ENCODE measurements at regions not wholly inside any gene's neighbourhood (a gene's known extent, or its start where the extent isn't known, plus 50 kb on each side); places are given as distances from the start of the nearest gene placed in this dataset.
A peak's percentile ranks its signal among the peaks of the same experiment; 100 is the strongest.

DNA sequence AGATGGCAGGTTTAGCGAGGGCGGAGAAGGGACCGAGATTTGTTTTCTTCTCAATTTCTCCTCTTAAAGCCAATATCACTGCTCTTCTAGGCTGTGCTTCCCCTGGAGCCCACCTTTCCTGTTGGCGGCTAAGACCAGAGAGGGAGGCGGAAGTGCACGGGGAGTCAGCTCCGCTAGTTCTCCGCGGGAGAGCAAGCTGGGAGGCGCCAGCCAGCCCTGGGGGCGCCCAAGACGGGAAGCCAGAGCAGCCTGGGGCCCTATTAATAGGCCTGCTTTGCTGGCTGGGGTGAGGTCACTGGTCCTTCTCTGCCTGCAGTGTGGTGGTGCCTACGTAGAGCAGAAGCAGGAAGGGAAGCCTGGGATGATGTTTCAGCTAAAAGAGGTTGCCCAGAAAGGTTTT is 61.6 kb downstream of the LSM5 start:
- DNase-seq: no peak

DNA sequence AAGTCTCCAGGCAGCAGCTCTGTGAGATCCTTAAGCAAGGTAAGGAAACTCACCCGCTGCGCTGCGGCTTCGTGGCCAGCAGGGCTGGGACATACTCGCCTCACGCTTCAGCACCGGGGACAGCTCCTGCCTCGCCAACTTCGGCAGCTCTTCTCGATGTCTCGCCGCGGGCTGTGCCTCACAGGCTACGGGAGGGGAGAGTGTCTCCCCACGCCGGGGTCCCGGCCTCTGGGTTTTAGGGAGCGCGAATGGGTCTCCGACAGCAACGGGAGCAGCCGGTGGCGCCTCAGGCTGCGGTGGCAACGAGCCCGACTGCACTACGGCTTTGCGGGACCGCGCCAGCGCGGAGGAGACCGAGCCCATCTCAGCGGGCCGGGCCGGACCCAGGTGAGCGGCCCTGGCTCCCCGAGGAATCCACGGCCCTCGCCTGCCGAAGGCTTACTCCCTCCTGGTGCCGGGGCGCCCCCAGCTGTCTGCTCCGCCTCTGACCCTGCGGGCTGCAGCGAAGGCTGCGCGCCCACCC is 62.4 kb downstream of the LSM5 start:
- peak in 3 of 4 experiments; percentile 3 to 59 (median 40) for DNase-seq

DNA sequence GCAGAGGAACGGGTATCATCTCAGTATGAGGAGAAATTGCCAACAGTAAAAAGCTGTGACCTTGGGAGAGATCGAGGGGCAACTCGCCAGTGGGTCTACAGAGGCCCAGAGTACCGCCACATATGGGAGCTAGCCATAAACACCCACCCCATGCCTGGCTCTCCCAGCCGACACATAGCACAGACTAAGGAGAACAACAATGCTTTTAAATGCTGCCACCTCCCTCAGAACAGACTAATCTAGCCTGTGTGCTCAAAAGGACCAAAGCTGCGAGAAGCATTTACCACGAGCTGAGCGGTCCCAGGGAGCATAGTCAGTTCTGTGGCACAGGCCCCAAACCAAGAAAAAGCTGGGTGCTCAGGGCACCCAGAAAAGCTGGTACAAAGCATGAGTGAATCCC is 73.3 kb downstream of the LSM5 start:
- DNase-seq: no peak

DNA sequence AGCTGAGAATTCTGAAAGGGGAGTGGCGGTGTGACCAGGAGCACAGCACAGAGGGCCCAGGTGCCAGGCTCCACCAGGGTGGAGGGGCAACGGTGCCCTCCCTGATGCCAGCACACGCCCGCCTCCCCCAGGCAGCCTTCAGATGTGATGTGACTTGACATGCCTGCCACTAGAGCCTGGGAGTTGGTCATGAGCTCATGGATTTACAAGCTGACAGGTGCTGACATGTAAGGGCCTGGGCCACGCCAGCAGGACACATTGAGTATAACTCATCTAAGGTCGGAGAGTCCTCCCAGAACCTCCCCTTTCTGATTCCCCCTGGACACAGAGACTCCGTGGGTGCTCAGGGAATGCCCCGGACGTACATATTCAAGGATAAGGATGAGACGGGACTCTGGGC is 74.2 kb downstream of the LSM5 start:
- no peak for DNase-seq

DNA sequence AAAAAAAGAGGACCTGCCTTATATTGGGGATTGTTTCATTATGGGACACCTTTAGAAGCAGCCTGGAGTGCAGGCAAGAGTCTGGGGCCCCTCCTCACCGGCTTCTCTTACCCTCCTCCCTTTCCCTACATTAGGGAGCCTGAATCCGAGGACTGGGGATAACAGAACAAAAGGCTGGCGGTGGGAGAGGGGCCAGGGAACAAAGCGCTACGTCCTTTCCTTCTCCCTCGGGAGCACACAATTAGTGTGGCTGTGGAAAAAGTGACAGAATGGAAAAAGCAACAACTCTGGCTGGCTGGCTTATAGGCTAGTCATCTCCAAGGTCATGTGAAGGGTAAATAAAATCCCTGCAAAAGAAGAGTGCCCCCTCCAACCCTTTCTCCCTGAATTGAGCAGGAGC is 74.7 kb downstream of the LSM5 start:
- no peak for DNase-seq

DNA sequence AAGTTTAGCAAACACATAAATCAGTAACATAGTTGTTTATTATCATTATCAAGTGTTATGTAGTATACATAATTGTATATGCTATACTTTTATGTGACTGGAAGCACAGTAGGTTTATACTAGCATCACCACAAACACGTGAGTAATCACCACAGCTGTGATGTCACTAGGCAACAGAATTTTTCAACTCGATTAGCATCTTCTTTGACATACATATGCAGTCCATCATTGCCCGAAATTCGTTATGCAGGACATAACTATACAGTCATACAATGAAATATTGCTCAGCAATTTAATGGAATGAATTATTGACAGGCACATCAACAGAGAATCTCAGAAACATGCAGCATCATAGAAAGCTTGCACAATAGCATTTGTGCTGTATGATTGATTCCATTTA is 77.7 kb downstream of the LSM5 start:
- DNase-seq: no peak

DNA sequence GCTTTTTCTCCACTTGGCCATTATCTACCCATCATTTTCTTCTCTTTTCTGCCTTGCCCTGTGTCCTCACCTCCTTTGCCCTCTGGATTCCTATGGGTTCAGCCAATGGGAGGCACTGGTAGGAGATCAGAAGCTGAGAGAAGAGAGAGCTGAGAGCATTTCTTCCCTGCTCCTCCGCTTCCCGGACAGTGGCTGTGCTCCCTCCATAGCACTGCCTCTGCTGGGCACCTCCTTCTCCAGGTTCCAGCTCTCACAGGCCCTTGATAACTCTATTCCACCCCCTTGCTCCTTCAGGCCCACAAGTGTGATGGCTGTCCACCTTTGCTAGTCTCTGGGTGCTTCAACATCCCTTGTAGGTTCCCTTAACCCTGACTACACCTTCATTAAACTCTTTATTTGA is 79.6 kb downstream of the LSM5 start:
- DNase-seq: no peak

DNA sequence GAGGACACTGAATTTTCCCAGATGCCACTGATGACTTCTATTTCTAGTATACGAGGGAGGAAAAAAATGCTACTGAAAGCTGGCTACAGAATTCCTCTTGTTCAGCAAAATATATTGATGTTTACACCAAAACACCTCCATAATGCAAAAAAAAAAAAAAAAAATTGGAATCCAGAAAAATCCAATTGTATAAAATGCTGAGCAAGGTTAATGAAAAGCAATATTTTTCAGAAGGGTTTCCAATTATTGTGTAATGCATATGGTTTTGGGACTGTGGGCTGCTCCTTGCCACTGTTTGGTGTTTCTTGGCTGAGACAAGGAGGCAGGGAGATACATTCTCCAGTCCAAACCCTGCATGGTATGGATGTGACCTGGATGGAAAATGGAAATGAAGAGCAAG is 83.8 kb downstream of the LSM5 start:
- DNase-seq: no peak

DNA sequence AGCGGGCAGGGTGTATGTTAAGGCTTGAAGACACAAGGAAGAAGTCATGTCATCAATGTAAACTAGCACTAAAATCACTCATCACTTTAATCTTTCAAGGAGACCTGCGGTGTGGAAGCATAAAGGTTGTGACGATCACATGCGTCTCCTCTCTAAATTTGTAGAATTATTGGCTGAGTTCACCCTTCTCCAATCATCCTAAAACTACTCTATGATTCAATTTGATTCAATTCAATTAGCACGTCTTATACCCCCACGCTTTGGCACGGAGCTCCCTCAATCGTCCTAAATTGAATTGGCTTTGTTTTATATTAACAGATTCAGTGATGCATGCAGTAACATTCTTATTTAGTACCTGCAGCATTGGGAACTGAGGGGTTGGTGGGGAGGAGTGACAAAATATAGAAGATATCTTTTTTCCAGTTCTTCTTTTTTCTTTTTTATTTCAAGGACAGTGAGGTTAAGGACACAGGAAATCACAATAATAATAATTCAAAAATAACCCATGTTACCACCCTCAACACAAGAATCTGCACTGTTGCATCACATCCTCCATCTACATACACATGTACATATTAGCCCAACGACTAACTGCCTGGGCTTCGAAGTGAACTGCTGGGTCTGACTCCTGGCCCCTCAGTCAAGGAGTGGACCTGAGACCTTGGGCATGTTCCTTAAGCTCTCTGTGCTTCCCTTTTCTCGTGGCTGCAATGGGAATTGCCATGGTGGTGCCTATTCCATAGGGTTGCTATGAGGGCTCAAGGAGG is 86.5 kb downstream of the LSM5 start:
- no peak for DNase-seq

DNA sequence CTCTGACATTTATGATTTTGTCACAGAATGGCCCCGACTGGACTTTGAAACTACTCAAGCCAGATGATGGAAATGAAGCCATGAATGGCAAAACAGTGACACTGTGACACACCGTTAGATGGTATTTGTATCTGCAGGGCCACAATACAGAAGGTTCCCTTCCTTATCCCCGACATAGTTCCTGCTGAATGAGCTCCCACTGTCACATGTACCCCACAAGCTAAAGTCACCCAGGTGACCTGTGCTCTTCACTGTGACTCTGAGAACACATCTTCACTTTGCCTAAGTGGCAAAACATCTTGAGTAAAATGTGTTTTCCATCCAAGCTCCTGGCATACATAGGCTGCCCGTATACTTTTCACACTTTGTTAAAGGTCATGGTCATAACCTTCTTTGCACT is 89.5 kb downstream of the LSM5 start:
- DNase-seq: no peak

DNA sequence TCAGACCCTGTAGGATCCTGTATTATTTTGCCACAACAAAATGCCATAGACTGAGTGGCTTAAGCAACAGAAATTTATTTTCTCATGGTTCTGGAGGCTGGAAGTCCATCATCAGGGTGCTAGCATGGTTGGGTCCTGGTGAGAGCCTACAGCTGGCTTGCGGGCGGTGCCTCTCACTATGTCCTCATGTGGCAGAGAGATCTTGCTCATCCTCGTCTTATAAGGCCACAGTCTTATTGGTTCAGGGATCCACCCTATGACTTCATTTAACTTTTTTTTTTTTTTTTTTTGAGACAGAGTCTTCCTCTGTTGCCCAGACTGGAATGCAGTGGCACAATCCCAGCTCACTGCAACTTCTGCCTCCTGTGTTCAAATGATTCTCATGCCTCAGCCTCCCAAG is 90.9 kb downstream of the LSM5 start:
- no peak for DNase-seq

DNA sequence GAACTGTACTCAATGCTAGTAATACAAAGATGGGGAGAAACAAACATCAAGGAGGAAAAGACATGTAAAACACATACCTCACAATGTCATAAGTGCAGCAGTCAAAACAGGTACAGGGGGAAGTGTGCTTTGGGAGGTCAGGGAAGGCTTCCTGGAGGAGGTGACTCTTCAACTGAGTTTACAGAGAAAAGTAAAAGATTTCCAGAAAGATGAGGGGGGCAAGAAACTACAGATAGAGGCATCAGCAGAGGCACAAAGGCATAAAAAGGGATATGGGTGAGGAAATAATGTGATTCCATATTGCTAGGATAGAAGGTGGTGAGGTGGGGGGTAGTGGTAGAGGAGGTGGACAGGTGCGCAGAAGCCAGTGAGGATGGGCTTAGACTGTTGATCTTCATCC is 95.0 kb downstream of the LSM5 start:
- DNase-seq: no peak

DNA sequence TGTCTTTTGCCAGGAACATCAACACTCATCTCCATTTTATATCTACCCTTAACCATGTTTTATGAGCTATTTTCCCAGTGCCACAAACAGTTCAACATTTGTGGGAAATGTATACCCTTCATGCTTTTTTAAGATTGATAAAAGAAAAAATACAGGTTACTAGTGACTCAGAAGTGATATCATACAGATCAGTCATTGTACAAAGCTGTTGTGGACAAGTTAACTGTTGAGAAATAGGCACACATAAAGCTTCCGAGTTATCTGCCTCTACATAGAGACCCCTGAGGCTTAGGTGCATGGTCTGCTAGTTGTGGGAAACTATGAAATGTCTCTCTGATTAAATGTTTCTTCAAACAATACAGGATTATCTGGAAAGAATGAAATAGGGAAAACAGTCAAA is 96.3 kb downstream of the LSM5 start:
- no peak for DNase-seq

DNA sequence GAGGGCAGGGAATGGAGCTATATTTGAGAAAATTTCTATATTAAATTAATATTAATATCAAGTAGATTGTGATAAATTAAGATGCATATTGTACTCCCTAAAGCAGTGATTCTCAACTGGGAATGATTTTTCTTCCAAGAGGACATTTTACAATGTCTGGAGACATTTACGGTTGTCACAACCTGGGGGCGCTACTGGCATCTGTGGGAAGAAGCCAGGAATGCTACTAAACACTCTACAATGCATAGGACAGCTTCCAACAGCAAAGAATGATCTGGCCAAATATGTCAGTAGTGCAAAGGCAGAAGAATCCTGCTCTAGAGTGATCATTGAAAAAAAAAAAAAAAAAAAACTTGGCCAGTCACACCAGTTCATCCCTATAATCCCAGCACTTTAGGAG is 100.0 kb downstream of the LSM5 start:
- no peak for DNase-seq

DNA sequence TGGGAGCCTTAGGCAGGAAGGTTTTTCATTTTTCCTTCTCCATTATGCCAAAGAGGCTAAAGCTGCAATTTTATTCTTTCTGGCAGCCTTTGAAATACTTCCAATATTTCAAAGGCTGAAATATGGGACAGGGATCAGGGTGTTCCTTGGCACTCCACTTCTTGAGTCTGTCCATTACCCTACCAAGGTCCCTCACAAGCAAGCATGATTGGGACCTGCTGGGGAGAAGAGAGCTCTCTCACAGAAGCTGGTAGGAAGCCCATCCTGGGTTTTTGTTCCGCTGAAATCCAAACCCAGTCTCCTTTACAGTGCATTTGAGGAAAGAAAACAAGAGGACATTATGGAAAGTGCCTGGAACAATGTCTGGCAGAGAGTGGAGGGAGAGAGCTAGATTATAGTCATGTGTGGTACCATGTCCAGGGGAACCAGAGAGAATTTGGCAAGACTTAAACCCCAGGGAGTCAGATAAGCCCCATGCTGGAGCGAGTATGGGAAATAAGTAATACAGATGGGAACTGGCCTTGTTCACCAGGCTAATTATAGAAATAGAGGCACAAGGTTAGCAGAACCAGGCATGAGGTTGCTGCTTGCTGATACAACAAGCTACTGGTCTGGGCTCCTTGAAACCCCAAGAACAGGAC is 104.7 kb downstream of the LSM5 start:
- DNase-seq: no peak

DNA sequence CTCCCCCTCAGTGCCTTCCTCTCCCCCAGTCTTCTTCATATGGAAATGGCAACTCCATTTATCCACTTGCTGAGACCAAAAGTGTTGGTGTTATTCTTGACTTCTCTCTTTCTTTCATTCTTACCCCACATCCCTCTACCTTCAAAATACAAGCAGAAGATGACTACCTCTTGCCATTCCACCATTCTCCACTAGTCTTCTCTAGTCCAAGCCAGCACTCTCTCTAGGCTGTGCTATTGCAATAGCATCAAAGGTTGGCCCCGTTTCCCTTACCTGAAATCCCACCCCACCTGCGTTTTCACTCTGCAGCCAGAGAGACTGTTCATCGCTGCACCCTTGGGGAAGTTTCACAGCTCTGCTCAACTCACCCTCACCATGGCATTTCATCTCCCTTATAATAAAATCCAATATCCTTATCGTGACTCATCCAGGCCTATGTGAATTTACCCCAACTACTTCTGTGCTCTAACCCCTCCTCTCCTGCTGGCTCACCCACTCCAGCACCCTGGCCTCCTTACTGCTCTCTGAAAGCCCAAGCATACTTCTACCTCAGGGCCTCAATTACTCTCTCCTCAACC is 109.1 kb downstream of the LSM5 start:
- no peak for DNase-seq

DNA sequence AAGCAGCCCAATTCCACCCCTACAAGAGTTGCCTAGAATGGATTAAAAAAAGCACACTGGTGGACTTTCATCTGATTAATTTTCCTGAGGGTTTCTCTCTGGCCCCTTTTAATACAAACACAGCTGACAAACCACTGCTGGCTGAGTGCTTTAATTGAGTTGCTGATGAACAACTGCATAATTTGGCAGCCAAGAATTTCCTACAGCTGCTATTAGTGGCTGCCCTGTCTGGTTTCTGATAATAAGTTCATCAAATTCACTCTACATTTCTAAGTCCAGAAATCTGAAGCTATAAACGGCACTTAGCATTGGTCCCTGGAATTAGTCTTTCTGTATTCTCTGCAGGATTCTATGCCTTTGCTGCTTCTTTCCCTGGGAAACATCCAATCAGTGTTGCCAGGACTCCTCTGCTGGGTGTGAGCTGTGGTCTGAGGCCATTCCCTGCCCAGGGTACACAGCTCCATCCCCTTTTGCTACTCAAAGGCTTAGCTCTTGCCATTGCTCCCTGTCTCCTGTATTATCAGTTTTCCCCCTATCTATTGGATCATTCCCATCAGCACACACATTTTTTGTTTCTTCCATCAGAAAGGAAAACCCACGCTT is 110.6 kb downstream of the LSM5 start:
- no peak for DNase-seq

DNA sequence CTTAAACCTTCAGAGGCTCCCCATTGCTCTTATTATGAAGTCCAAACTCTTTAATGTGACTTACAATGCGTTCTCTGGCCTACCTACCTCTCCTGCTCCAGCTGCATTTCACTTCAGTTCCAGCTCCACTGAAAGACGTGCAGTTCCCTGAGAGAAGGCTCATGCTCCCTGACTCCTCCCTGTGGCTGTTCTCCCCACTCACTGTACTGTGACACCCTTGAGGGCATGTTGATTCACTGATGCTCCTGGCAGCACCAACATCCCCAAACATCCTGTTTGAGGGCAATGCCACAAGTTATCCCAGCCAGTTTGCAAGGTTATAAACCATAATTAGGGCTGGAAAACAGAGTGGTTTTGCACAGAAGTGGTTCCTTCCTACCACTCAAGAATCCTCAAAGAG is 111.2 kb downstream of the LSM5 start:
- no peak for DNase-seq

DNA sequence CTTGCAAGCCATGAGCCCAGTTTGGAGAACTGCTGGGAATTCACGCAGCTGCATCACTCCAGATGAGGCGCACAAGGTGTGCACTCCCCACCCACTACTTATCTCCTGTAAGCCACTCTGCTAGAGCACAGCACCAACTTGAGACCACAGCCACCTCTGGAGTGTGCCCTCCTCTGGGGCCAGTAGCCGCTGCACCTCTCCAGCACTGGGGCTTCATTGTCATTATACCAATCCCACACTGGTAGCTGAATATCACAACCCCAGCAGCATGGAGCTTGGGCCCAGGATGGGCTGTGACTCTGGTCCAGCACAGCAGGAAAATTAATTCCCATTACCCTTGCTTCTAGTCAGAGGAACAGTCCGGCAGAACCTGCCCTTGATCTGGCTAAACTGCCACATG is 125.6 kb downstream of the LSM5 start:
- DNase-seq: no peak

DNA sequence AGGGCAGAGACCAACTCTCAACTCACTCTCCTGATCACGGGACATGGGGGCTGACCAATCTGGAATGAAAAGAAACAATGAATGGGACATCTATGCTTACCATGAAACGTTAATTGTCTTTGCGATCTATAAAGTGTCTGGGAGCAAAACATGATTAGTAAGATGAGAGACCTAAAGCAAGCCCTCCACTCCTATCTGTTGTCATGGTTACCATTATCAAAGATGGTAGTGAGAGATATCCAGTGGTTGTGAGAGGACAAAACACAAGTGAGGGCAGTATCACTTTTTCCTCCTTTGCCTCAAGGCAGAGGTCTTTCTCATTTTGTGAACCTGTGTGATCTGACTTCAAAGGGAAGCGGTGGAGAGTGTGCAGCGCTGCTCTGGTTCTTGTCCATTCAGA is 130.1 kb downstream of the LSM5 start:
- DNase-seq: no peak

DNA sequence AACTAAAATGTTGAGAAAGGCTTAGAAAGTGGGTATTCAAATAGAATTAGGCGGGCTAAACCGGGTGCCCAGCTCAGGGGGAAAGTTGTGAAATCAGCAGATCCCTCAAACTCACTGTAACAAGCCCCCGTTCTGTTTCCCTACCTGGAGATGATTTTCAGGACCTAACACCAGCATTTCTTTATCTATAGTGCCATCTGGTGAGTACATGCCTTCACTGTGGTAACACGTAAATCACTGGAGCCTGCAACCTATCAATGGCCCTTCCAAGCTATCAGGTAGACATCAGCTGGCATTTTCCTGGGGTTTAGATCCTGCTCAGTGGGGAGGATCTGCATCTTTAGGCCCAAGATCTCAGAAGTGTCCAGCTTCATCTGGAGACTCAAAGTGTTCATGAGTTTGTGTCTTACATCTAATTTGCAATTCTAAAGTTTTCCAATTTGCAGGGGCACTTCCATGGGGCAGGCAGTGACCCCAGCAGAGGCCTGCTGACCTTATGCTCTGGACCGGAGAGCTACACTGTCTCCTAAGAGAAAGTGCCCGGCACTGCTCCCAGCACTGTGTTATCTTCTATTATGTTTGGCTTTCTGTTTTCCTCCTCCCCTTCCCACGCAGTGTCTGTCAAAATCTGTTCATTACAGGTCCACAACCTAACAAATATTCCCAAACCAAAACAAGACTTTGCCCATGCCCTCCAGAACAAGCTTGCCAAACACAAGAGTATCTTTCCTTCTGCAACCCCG is 132.5 kb downstream of the LSM5 start:
- DNase-seq: no peak

DNA sequence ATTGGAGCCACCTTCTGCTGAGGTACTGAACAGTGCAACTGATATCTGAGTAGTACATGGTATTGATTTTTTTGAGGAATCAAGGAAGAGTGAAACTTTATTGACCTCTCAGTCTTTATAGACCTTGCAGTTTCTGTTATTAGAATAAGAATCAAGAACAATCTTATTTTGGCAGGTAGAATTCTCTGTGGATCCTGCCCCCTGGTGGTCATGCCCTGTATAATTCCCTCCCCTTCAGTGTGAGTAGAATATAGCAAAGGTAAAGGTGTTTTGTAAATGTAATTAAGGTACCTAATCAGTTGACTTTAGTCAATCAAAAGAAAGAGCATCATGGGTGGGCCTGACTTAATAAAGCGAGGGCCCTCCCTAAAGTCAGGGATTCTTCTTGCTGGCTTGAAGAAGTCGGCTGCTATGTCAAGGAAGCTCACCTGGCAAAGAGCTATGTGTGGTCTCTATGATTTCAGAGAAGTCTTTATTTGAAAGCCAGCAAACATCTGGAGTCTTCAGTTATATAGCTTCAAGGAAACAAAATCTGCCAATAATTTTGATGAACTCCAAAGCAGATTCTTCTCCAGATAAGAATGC is 142.8 kb downstream of the LSM5 start:
- no peak for DNase-seq

DNA sequence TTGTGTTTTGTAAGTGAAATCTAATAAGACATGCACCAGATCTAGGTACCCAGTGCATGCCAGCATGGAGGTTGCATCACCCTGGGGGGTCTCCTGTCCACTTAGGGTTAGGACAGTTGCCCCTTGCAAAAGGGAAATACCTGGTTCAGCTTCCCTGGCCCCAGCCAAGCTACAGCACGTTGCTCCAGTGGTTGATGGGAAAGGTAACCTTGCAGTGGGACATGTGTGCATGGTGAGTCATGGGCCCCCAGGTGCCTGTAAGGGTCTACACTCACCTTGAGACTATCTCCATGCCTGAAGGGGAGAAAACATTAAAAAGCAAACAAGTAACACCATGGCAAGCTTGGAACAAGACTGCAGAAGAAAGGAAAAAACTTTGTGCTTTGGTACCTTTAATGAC is 143.9 kb downstream of the LSM5 start:
- DNase-seq: no peak

All from activated naive CD4-positive, alpha-beta T cell (primary cell).